ENCODE measurements at regions not wholly inside any gene's neighbourhood (a gene's known extent, or its start where the extent isn't known, plus 50 kb on each side); places are given as distances from the start of the nearest gene placed in this dataset.

DNA sequence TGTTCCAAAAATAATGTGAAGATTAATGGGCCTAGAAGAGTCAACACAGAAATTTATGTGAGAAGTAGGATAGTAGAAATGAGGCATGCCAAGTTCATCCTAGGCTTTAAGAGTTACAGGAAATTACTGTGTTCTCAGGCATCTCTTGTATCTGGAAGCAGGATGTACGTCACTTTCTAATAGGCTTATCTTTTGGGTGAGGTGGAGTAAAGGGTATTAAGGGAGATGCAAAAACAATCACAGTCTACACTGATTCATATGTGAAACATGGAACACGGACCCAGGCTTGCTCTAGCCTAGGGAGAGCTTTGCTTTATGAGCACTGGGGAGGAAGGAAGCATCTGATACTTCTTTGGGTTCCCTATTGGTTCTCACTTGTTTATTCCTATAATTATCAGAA is 84.5 kb upstream of the RGS4 start:
- Histone ChIP-seq H3F3A (ENCODE audit: insufficient read depth, low read length) (no peaks in the 10 kb centered on the region), H3K4me2 (ENCODE audit: low read depth, low read length) (no peak overlapping the region), H3K79me2 (ENCODE audit: low read length) (no peaks in the 10 kb centered on the region), H3K9ac (ENCODE audit: low read length) (no peak overlapping the region), H4K20me1 (ENCODE audit: insufficient read depth, low read length) (no peaks in the 10 kb centered on the region), H3K9me2 (replicated peaks; ENCODE audit: insufficient read depth, low read length) (no peaks in the 10 kb centered on the region), H3K27me3 (replicated peaks; ENCODE audit: insufficient read depth, low read length) (no peaks in the 10 kb centered on the region), H2AFZ (ENCODE audit: low read length) (no peak overlapping the region), H3K4me1 (ENCODE audit: low read length) (no peaks in the 10 kb centered on the region), H3K4me3 (ENCODE audit: low read length) (no peak overlapping the region), H3K36me3 (replicated peaks; ENCODE audit: insufficient read depth, low read length) (no peaks in the 10 kb centered on the region), H3K9me3 (replicated peaks; ENCODE audit: insufficient read depth, low read length) (no peaks in the 10 kb centered on the region), H3K27ac (ENCODE audit: low read length) (no peak overlapping the region)
- no peak for DNase-seq
- TF ChIP-seq EZH2 (optimal IDR thresholded peaks at IDR 0.05; ENCODE audit: low read depth, low read length) (no peak), EZH2phosphoT487 (IDR thresholded peaks at IDR 0.05; ENCODE audit: low read length) (no peak)
- TF ChIP-seq, protein P1, sequence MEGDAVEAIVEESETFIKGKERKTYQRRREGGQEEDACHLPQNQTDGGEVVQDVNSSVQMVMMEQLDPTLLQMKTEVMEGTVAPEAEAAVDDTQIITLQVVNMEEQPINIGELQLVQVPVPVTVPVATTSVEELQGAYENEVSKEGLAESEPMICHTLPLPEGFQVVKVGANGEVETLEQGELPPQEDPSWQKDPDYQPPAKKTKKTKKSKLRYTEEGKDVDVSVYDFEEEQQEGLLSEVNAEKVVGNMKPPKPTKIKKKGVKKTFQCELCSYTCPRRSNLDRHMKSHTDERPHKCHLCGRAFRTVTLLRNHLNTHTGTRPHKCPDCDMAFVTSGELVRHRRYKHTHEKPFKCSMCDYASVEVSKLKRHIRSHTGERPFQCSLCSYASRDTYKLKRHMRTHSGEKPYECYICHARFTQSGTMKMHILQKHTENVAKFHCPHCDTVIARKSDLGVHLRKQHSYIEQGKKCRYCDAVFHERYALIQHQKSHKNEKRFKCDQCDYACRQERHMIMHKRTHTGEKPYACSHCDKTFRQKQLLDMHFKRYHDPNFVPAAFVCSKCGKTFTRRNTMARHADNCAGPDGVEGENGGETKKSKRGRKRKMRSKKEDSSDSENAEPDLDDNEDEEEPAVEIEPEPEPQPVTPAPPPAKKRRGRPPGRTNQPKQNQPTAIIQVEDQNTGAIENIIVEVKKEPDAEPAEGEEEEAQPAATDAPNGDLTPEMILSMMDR (IDR thresholded peaks at IDR 0.05; ENCODE audit: low read length): no peak

DNA sequence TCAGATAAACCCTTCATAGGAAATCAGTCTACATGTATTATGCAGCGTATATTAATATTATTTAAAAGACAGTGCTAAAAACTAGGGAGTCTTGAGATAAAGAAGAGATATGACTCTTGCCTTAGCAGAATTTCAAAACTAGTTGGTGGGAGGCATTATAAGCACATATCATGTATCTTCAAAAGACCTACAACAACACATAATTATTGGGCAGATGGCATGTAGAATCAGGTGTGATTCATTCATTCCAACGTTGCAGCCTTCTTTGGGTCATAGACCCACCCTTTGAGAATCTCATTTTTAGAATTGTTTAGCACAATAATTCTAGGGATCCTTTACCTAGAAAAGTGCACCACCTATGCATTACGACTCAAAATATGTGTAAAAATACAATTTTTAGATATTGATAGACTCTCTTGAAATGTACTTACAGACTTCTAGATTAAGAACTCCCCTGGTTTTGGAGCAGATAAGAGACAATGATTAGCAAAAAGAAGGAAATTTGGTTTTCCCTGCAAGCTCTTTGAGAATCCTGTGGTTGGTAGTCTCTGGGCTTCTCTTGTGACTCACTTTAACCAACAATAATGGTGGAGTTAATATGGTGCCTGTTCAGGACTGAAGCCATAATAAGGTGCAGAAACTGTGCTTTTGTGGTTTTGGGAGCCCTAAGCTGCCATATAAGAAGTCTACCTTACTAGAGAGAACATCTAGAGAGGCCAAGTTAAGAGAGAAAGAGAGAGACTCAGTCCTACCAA is 85.3 kb upstream of the RGS4 start:
- no peaks in the 10 kb centered on the region for H3K4me1 ChIP-seq (ENCODE audit: low read length)
- H3K27ac ChIP-seq (ENCODE audit: low read length): no peak overlapping the region

DNA sequence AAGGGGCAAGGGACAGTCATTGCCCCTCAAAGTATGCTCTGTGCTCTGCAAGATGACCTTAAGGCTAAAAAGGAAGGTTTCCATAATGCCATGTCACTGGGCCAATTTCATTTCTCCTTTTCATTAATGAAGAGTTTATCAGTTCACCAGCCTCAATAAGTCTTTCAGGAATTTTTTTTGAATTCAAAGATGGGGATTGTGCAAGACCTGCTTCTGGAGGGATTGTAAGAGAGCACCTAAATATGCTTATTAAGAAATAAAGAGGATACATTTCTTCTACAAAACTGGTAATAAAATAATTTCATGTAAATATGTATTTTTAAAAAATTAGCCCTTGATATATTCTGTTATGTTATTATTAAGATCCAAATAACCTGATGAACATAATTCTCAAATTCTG is 86.8 kb upstream of the RGS4 start:
- H3K4me3 ChIP-seq (ENCODE audit: low read length): no peak overlapping the region
- H3K36me3 ChIP-seq (replicated peaks; ENCODE audit: insufficient read depth, low read length): no peaks in the 10 kb centered on the region
- H3K27ac ChIP-seq (ENCODE audit: low read length): no peak overlapping the region
- no peak for DNase-seq
- no peaks in the 10 kb centered on the region for H4K20me1 ChIP-seq (ENCODE audit: insufficient read depth, low read length)
- no peaks in the 10 kb centered on the region for H3K9me2 ChIP-seq (replicated peaks; ENCODE audit: insufficient read depth, low read length)
- no peak overlapping the region for H3K4me2 ChIP-seq (ENCODE audit: low read depth, low read length)
- no peaks in the 10 kb centered on the region for H3F3A ChIP-seq (ENCODE audit: insufficient read depth, low read length)
- no peaks in the 10 kb centered on the region for H3K4me1 ChIP-seq (ENCODE audit: low read length)
- TF ChIP-seq EZH2 (optimal IDR thresholded peaks at IDR 0.05; ENCODE audit: low read depth, low read length): no peak
- no peak for TF ChIP-seq EZH2phosphoT487 (IDR thresholded peaks at IDR 0.05; ENCODE audit: low read length)
- H2AFZ ChIP-seq (ENCODE audit: low read length): no peak overlapping the region
- H3K9ac ChIP-seq (ENCODE audit: low read length): no peak overlapping the region
- H3K27me3 ChIP-seq (replicated peaks; ENCODE audit: insufficient read depth, low read length): no peaks in the 10 kb centered on the region
- H3K9me3 ChIP-seq (replicated peaks; ENCODE audit: insufficient read depth, low read length): no peaks in the 10 kb centered on the region
- H3K79me2 ChIP-seq (ENCODE audit: low read length): no peaks in the 10 kb centered on the region

More for the DNA sequence above, 85.3 kb upstream of the RGS4 start:
- Histone ChIP-seq H3K9ac (ENCODE audit: low read length) (no peak overlapping the region), H3F3A (ENCODE audit: insufficient read depth, low read length) (no peaks in the 10 kb centered on the region), H3K36me3 (replicated peaks; ENCODE audit: insufficient read depth, low read length) (no peaks in the 10 kb centered on the region), H3K27me3 (replicated peaks; ENCODE audit: insufficient read depth, low read length) (no peaks in the 10 kb centered on the region), H3K4me2 (ENCODE audit: low read depth, low read length) (no peak overlapping the region), H3K9me3 (replicated peaks; ENCODE audit: insufficient read depth, low read length) (no peaks in the 10 kb centered on the region), H4K20me1 (ENCODE audit: insufficient read depth, low read length) (no peaks in the 10 kb centered on the region), H3K79me2 (ENCODE audit: low read length) (no peaks in the 10 kb centered on the region), H2AFZ (ENCODE audit: low read length) (no peak overlapping the region), H3K9me2 (replicated peaks; ENCODE audit: insufficient read depth, low read length) (no peaks in the 10 kb centered on the region), H3K4me3 (ENCODE audit: low read length) (no peak overlapping the region)
- DNase-seq: no peak
- TF ChIP-seq, protein P1 (IDR thresholded peaks at IDR 0.05; ENCODE audit: low read length): no peak
- TF ChIP-seq EZH2phosphoT487 (IDR thresholded peaks at IDR 0.05; ENCODE audit: low read length) (no peak), EZH2 (optimal IDR thresholded peaks at IDR 0.05; ENCODE audit: low read depth, low read length) (no peak)

DNA sequence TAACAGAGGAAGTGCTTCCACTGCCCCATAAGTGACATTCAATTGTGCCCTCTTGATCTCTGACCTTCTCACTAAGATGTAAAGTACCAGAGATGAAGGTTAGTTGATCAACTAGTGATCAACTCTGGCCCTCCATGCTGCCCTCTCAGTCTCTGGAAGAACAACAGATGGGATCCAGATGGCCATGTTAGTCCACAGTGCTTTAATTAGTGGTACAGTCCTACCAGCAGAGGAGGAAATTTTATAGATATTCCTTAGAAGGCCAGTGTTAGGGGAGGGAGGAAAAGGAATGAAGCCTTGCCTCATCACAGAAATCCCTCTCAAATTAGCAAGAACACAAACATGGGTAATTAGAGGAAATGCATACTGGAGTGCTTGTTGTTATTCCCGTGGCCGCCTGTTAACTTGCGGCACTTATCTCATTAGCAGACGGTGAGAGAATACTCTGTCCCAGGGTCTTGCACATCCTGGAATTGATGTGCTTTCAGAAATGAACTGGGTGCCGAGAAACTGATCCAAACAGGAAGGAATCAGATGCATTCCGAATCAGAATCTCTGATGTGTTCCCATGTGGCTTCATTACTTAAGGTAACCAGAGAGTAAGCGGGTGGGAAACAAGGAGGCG is 91.1 kb upstream of the RGS4 start:
- Histone ChIP-seq H3K4me2 (ENCODE audit: low read depth, low read length) (no peak overlapping the region), H3K79me2 (ENCODE audit: low read length) (no peaks in the 10 kb centered on the region), H3K27ac (ENCODE audit: low read length) (no peak overlapping the region), H2AFZ (ENCODE audit: low read length) (no peak overlapping the region), H3K36me3 (replicated peaks; ENCODE audit: insufficient read depth, low read length) (no peaks in the 10 kb centered on the region), H3K9me3 (replicated peaks; ENCODE audit: insufficient read depth, low read length) (no peaks in the 10 kb centered on the region), H3F3A (ENCODE audit: insufficient read depth, low read length) (no peaks in the 10 kb centered on the region), H3K4me1 (ENCODE audit: low read length) (peaks cover 9% of the 10 kb centered on the region; the same call in 1 of the 2 replicates), H3K9me2 (replicated peaks; ENCODE audit: insufficient read depth, low read length) (no peaks in the 10 kb centered on the region), H3K4me3 (ENCODE audit: low read length) (no peak overlapping the region), H3K9ac (ENCODE audit: low read length) (no peak overlapping the region), H4K20me1 (ENCODE audit: insufficient read depth, low read length) (no peaks in the 10 kb centered on the region), H3K27me3 (replicated peaks; ENCODE audit: insufficient read depth, low read length) (no peaks in the 10 kb centered on the region)
- DNase-seq: no peak
- no peak for TF ChIP-seq EZH2 (optimal IDR thresholded peaks at IDR 0.05; ENCODE audit: low read depth, low read length)
- TF ChIP-seq, protein P1 (IDR thresholded peaks at IDR 0.05; ENCODE audit: low read length): no peak
- TF ChIP-seq EZH2phosphoT487 (IDR thresholded peaks at IDR 0.05; ENCODE audit: low read length): no peak

Data from MM.1S (cell line).